A549 (cell line): ENCODE measurements at regions not wholly inside any gene's neighbourhood (a gene's known extent, or its start where the extent isn't known, plus 50 kb on each side); places are given as distances from the start of the nearest gene placed in this dataset.

Source experiments
- ATAC-seq, 2 experiments: fragments of 200-7000 bp in 1 of 2; fragments of >200 bp in 1 of 2; cut with Nextera tagmentation in 1 of 2; cut with Tn5 transposase in 1 of 2; 3 replicates each; pipeline versions ENCODE4 v1.8.0 to v1.9.1; 2018 to 2020; ENCODE audit warnings: mild to moderate bottlenecking in 1 of 2, moderate library complexity in 1 of 2
- CTCF ChIA-PET: fragments of 300-600 bp; sonication (Branson Sonifier 250); formaldehyde crosslinking; extraction: SDS; loops from one replicate; lab custom pipeline; 2021; ENCODE audit warnings: antibody characterized with exemption, inconsistent platforms; lab: Yijun Ruan, JAX
- POLR2A ChIA-PET: fragments of 350-600 bp; formaldehyde crosslinking; extraction: SDS; loops from one replicate; lab custom pipeline; 2021; ENCODE audit warnings: antibody characterized with exemption, inconsistent platforms; lab: Yijun Ruan, JAX
- DNase-seq, 2 experiments: peaks; one replicate each; pipeline versions ENCODE4 v3.0.0 to v3.0.0-alpha.2; 2011 to 2016; ENCODE audit warnings: low read depth in 1 of 2, low spot score in 1 of 2
- FAIRE-seq: peaks from 2 replicates; lab custom pipeline; 2011; peaks lifted over from hg19 to GRCh38; lab: Jason Lieb, UNC
- H3K27ac ChIP-seq, 2 experiments: fragments of >200 bp; sonication (Bioruptor Twin); formaldehyde crosslinking; 3 replicates each; pipeline ENCODE4 v1.5.1; 2016 to 2017
- H3K4me1 ChIP-seq: fragments of >200 bp; sonication (Bioruptor Twin); formaldehyde crosslinking; 3 replicates; pipeline ENCODE4 v1.6.1; 2016
- H3K4me2 ChIP-seq: fragments of >200 bp; sonication (Bioruptor Twin); formaldehyde crosslinking; 3 replicates; pipeline ENCODE4 v1.6.1; 2016
- H3K4me3 ChIP-seq: fragments of >200 bp; sonication (Bioruptor Twin); formaldehyde crosslinking; 3 replicates; pipeline ENCODE4 v1.5.1; 2016
- H3K9me3 ChIP-seq: fragments of >200 bp; sonication (Bioruptor Twin); formaldehyde crosslinking; 3 replicates; pipeline ENCODE4 v1.6.1; 2016
- CEBPB ChIP-seq, 2 experiments: fragments of >200 bp in 1 of 2; sonication (Bioruptor Twin) in 1 of 2; formaldehyde crosslinking in 1 of 2; IDR thresholded peaks; 2 replicates each; pipeline ENCODE4 v1.6.1; 2012 to 2016
- CHD4 ChIP-seq: fragments of 200-600 bp; sonication (generic); IDR thresholded peaks from 2 replicates; pipeline ENCODE4 v1.6.1; 2016; ENCODE audit warnings: antibody characterized with exemption, mild to moderate bottlenecking, borderline replicate concordance
- EHF ChIP-seq: fragments of 250-450 bp; sonication (Bioruptor Pico); IDR thresholded peaks from 2 replicates; pipeline ENCODE4 v1.5.0; 2020; ENCODE audit warnings: mild to moderate bottlenecking
- EP300 ChIP-seq, 2 experiments: fragments of >200 bp; sonication (Bioruptor Twin); formaldehyde crosslinking; IDR thresholded peaks; 2 replicates in 1 of 2; 3 replicates in 1 of 2; pipeline ENCODE4 v1.6.1; 2016 to 2017
- FOSL2 ChIP-seq, 2 experiments: fragments of 450-650 bp in 1 of 2; fragments of >200 bp in 1 of 2; sonication (Bioruptor Twin) in 1 of 2; formaldehyde crosslinking; IDR thresholded peaks; 2 replicates each; pipeline versions ENCODE4 v1.5.0 to v1.6.1; 2016 to 2020; ENCODE audit warnings: mild to moderate bottlenecking in 1 of 2, moderate library complexity in 1 of 2
- HEYL ChIP-seq: fragments of 250-450 bp; sonication (Bioruptor Pico); IDR thresholded peaks from 2 replicates; pipeline ENCODE4 v1.8.0; 2021; ENCODE audit warnings: mild to moderate bottlenecking, moderate library complexity
- HOXB13 ChIP-seq: fragments of 250-450 bp; sonication (Bioruptor Pico); IDR thresholded peaks from 2 replicates; pipeline ENCODE4 v1.5.0; 2020; ENCODE audit warnings: low read depth, mild to moderate bottlenecking, moderate library complexity
- JUN ChIP-seq, 2 experiments: fragments of >200 bp; sonication (Bioruptor Twin); formaldehyde crosslinking; IDR thresholded peaks; 2 replicates in 1 of 2; 3 replicates in 1 of 2; pipeline ENCODE4 v1.6.1; 2016 to 2017
- JUNB ChIP-seq: fragments of >200 bp; sonication (Bioruptor Twin); formaldehyde crosslinking; IDR thresholded peaks from 2 replicates; pipeline ENCODE4 v1.6.1; 2016
- KDM1A ChIP-seq: fragments of 200-600 bp; sonication (generic); IDR thresholded peaks from 2 replicates; pipeline ENCODE4 v1.6.1; 2016; ENCODE audit warnings: low read depth, mild to moderate bottlenecking
- MYC ChIP-seq: IDR thresholded peaks from 2 replicates; pipeline ENCODE4 v1.6.1; 2012; ENCODE audit warnings: mild to moderate bottlenecking, inconsistent platforms, low read length, improper control_type of control experiment, borderline replicate concordance
- NFE2L2 ChIP-seq: fragments of 150-350 bp; conservative IDR thresholded peaks from 2 replicates; pipeline ENCODE4 v1.6.1; 2014; ENCODE audit warnings: low read length
- NPAS2 ChIP-seq: fragments of 250-450 bp; sonication (Bioruptor Pico); IDR thresholded peaks from 2 replicates; pipeline ENCODE4 v1.8.0; 2022; ENCODE audit warnings: mild to moderate bottlenecking, moderate library complexity, borderline replicate concordance
- PHF8 ChIP-seq: fragments of 200-600 bp; sonication (generic); IDR thresholded peaks from 2 replicates; pipeline ENCODE4 v1.6.1; 2016; ENCODE audit warnings: low read depth, mild to moderate bottlenecking, antibody characterized with exemption, moderate library complexity, borderline replicate concordance
- RNF2 ChIP-seq: fragments of 200-600 bp; sonication (generic); IDR thresholded peaks from 2 replicates; pipeline ENCODE4 v1.6.1; 2016; ENCODE audit warnings: low read depth, mild to moderate bottlenecking, antibody characterized with exemption, moderate library complexity, borderline replicate concordance
- SREBF2 ChIP-seq: fragments of 450-650 bp; IDR thresholded peaks from 2 replicates; pipeline ENCODE4 v1.6.1; 2014; ENCODE audit warnings: mild to moderate bottlenecking, moderate library complexity
- TFCP2L1 ChIP-seq: fragments of 250-450 bp; sonication (Bioruptor Pico); IDR thresholded peaks from 2 replicates; pipeline ENCODE4 v1.5.0; 2021; ENCODE audit warnings: mild to moderate bottlenecking
- ZC3H11A ChIP-seq: fragments of 450-650 bp; IDR thresholded peaks from 2 replicates; pipeline ENCODE4 v1.6.1; 2014; ENCODE audit warnings: antibody characterized with exemption, mild to moderate bottlenecking
- WGBS: methylation state at CpG from one replicate; pipeline ENCODE4 v1.1.6; 2017; ENCODE audit errors: missing lambda C conversion rate; 5-methylcytosine and 5-hydroxymethylcytosine counted together
- TF ChIP-seq, protein P1 (sequence below): fragments of 250-450 bp; sonication (Bioruptor Pico); IDR thresholded peaks from 2 replicates; pipeline ENCODE4 v1.5.0; 2020; ENCODE audit warnings: low read depth, mild to moderate bottlenecking, moderate library complexity
- TF ChIP-seq, protein P2 (sequence below): fragments of >200 bp; sonication (Bioruptor Twin); formaldehyde crosslinking; IDR thresholded peaks from 2 replicates; pipeline ENCODE4 v1.6.1; 2016
- TF ChIP-seq, protein P3 (sequence below): IDR thresholded peaks from 2 replicates; pipeline ENCODE4 v1.6.1; 2012
- TF ChIP-seq, protein P4 (sequence below): IDR thresholded peaks from 2 replicates; pipeline ENCODE4 v1.6.1; 2012; ENCODE audit warnings: low read depth, borderline replicate concordance

DNA sequence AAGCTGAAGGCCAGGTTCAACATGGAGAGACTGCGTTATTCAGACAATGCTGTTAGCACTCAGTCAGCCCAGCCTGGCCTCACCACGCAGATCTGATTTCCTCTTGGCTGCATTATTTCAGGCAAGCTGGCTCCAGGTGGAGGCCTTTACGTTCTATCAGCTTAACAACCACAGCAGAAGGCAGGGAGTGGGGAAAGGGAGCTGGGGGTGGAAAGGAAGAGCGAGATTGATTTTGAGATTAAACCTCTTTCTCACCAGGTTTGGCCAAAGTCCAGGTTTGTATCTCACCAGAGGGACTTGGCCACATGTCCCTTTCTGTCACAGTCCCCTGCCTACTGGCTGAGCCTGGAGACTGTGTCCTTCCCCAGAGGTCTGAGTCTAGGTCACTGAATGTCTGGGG lies 543.7 kb upstream of the TMEM132C start:
- H3K27ac ChIP-seq, result no peak overlapping the region
- no peak for DNase-seq
- 11% methylated on average over 4 of the region's 4 CpGs for WGBS
- H3K4me1 ChIP-seq, result no peaks in the 10 kb centered on the region
- no peak overlapping the region for H3K4me2 ChIP-seq
- no peak for TF ChIP-seq FOSL2 (IDR thresholded peaks at IDR 0.05)
- TF ChIP-seq FOSL2 (CRISPR knock-in tag; IDR thresholded peaks at IDR 0.05), result no peak
- no peak for TF ChIP-seq JUNB
- TF ChIP-seq KDM1A, result no peak
- no peak for TF ChIP-seq EP300 (IDR thresholded peaks at IDR 0.05)
- no peak for FAIRE-seq
- no peak overlapping the region for H3K4me3 ChIP-seq
- H3K9me3 ChIP-seq, result no peaks in the 10 kb centered on the region
- CTCF ChIA-PET, result no interaction called here
- POLR2A ChIA-PET, result no interaction called here
- no peak for ATAC-seq

DNA sequence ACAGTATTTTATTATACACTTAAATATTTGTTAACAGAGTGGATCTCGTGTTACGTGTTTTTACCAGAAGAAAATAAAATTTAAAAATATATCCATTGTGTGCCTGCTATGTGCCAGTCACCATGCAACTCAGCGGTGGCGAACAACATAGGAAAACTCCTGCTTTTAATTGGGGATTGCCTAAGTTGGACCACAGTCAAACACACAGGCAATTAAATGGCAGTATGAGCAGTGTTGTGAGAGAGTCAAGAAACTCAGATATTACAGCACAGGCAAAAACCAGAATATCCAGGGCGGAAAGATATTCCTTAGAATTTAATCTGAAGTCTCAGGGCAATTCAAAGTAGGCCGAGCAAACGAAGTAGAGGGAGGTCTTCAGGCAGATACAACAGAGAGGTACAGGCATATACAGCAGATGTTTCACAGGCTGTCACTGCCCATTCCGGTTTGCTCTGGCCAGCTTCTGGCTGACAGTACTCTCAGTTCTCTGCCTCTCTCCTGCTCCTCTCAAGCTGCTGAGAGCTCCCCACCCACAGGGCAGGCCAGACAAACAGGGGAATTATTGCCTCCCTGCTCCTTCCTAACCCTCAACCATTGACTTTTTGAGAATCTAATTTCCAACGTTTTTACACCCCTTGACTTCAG lies 540.2 kb upstream of the TMEM132C start:
- WGBS, result 4% methylated on average over 9 of the region's 9 CpGs
- POLR2A ChIA-PET, result no interaction called here

DNA sequence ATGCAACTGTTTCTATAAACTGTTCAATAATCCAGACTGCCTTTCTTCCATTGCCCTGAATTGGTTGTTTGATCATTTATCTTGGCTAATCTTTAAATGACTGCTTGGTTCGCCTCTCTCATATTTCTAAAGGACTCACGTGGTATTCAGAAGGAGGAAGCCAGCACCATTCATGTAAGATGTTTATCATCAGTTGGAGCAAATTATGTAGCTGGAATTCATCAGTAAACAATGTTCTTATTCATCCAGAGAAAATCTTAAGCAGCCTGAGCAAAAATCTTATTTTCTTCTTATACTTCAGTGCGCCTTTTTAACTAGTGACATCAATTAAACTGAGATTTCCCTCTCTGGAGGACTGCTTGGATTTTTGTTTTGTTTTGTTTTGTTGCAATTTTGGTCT lies 538.7 kb upstream of the TMEM132C start:
- Histone ChIP-seq H3K4me3 (no peak overlapping the region), H3K27ac (no peak overlapping the region), H3K4me1 (no peaks in the 10 kb centered on the region), H3K9me3 (no peaks in the 10 kb centered on the region), H3K4me2 (no peak overlapping the region)
- CTCF ChIA-PET, result no interaction called here
- ATAC-seq, result no peak
- TF ChIP-seq MYC, result no peak
- no peak for TF ChIP-seq PHF8
- TF ChIP-seq, protein P1, sequence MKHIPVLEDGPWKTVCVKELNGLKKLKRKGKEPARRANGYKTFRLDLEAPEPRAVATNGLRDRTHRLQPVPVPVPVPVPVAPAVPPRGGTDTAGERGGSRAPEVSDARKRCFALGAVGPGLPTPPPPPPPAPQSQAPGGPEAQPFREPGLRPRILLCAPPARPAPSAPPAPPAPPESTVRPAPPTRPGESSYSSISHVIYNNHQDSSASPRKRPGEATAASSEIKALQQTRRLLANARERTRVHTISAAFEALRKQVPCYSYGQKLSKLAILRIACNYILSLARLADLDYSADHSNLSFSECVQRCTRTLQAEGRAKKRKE, result no peak
- TF ChIP-seq HEYL, result no peak
- TF ChIP-seq, all 56 proteins: peak for 0
- WGBS, result 0% methylated on average over 3 of the region's 3 CpGs
- FAIRE-seq (no peak), DNase-seq (no peak)
- POLR2A ChIA-PET, result no interaction called here

More for the DNA sequence above, 540.2 kb upstream of the TMEM132C start:
- no peak overlapping the region for H3K27ac ChIP-seq
- FAIRE-seq, result no peak
- no peaks in the 10 kb centered on the region for H3K4me1 ChIP-seq
- TF ChIP-seq NPAS2 (CRISPR knock-in tag) (no peak), JUN (IDR thresholded peaks at IDR 0.05) (no peak), CEBPB (IDR thresholded peaks at IDR 0.05) (no peak), SREBF2 (no peak), NFE2L2 (no peak), KDM1A (no peak), ZC3H11A (no peak), EHF (CRISPR knock-in tag) (no peak), TFCP2L1 (no peak), HOXB13 (CRISPR knock-in tag) (no peak), EP300 (IDR thresholded peaks at IDR 0.05) (no peak), CHD4 (no peak), RNF2 (no peak)
- TF ChIP-seq, protein P2, sequence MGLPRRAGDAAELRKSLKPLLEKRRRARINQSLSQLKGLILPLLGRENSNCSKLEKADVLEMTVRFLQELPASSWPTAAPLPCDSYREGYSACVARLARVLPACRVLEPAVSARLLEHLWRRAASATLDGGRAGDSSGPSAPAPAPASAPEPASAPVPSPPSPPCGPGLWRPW, result no peak
- TF ChIP-seq, protein P1, result no peak
- TF ChIP-seq, protein P3, sequence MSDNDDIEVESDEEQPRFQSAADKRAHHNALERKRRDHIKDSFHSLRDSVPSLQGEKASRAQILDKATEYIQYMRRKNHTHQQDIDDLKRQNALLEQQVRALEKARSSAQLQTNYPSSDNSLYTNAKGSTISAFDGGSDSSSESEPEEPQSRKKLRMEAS, result no peak
- TF ChIP-seq, protein P4, sequence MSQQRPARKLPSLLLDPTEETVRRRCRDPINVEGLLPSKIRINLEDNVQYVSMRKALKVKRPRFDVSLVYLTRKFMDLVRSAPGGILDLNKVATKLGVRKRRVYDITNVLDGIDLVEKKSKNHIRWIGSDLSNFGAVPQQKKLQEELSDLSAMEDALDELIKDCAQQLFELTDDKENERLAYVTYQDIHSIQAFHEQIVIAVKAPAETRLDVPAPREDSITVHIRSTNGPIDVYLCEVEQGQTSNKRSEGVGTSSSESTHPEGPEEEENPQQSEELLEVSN, result no peak
- CTCF ChIA-PET, result no interaction called here
- H3K9me3 ChIP-seq, result no peaks in the 10 kb centered on the region
- DNase-seq, result no peak
- ATAC-seq, result no peak
- H3K4me2 ChIP-seq, result no peak overlapping the region
- H3K4me3 ChIP-seq, result no peak overlapping the region
